ENCODE measurements at regions not wholly inside any gene's neighbourhood (a gene's known extent, or its start where the extent isn't known, plus 50 kb on each side); places are given as distances from the start of the nearest gene placed in this dataset.

DNA sequence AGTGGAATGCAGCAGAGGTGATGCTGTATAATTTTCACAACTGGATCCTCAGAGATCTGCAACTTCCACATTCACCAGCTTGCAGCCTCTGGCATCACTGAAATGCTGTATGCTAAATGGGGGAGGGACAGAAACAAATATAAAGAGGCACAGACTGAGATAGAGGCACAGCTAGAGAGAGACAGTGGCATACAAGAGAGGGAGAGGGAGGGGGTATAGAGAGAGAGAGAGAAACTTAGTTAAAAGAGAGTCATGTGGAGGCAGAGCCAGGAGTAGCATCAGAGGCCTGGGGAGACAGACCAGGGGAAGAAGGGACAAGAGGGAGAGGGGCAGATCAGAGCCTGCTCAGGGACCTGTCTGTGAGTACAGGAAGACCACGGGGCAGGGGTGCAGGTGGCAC lies 84.5 kb upstream of the GRIK3 start:
- TF ChIP-seq, protein P1, sequence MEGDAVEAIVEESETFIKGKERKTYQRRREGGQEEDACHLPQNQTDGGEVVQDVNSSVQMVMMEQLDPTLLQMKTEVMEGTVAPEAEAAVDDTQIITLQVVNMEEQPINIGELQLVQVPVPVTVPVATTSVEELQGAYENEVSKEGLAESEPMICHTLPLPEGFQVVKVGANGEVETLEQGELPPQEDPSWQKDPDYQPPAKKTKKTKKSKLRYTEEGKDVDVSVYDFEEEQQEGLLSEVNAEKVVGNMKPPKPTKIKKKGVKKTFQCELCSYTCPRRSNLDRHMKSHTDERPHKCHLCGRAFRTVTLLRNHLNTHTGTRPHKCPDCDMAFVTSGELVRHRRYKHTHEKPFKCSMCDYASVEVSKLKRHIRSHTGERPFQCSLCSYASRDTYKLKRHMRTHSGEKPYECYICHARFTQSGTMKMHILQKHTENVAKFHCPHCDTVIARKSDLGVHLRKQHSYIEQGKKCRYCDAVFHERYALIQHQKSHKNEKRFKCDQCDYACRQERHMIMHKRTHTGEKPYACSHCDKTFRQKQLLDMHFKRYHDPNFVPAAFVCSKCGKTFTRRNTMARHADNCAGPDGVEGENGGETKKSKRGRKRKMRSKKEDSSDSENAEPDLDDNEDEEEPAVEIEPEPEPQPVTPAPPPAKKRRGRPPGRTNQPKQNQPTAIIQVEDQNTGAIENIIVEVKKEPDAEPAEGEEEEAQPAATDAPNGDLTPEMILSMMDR (conservative IDR thresholded peaks at IDR 0.05 in 1 of 2, IDR thresholded peaks at IDR 0.05 in 1 of 2; ENCODE audit: extremely low read depth in 1 of 2, insufficient read depth in 1 of 2, low read depth in 1 of 2, low read length in 2 of 2): no peak
- no peak for TF ChIP-seq EZH2 (IDR thresholded peaks at IDR 0.05; ENCODE audit: borderline replicate concordance, low read length)
